Inflammatory macrophage (primary cell): ENCODE measurements at regions not wholly inside any gene's neighbourhood (a gene's known extent, or its start where the extent isn't known, plus 50 kb on each side); places are given as distances from the start of the nearest gene placed in this dataset.
"Not testable (repeated sequence)": the region's sequence is repeated elsewhere in the genome, so short reads cannot be mapped to it uniquely, and the experiment has no call there.

Experiments
- DNase-seq, 2 donors: peaks; one replicate each; pipeline ENCODE4 v3.0.0-alpha.2; 2020 to 2022

- no peak for DNase-seq
Observed at GRCh38 chr16:51524555-51525373, 373.7 kb upstream of the SALL1 start.

GRCh38 chr16:51524070-51524469 lies 373.0 kb upstream of the SALL1 start:
- DNase-seq: no peak

- no peak for DNase-seq
Observed at GRCh38 chr16:51523400-51523799, 372.3 kb upstream of the SALL1 start.

GRCh38 chr16:51522902-51523301 lies 371.8 kb upstream of the SALL1 start:
- no peak for DNase-seq

- DNase-seq: not testable (repeated sequence)
Observed at GRCh38 chr16:51516960-51517359, 365.9 kb upstream of the SALL1 start.

GRCh38 chr16:51510416-51510815 lies 359.3 kb upstream of the SALL1 start:
- no peak for DNase-seq

GRCh38 chr16:51509336-51509735 lies 358.3 kb upstream of the SALL1 start:
- DNase-seq: no peak

- DNase-seq: no peak
Observed at GRCh38 chr16:51508490-51509212, 357.6 kb upstream of the SALL1 start.

GRCh38 chr16:51507286-51507685 lies 356.2 kb upstream of the SALL1 start:
- DNase-seq: no peak

- no peak for DNase-seq
Observed at GRCh38 chr16:51500306-51500705, 349.2 kb upstream of the SALL1 start.

- no peak for DNase-seq
Observed at GRCh38 chr16:51497541-51498211, 346.6 kb upstream of the SALL1 start.

- DNase-seq: no peak
Observed at GRCh38 chr16:51490866-51491265, 339.8 kb upstream of the SALL1 start.

GRCh38 chr16:51487880-51488279 lies 336.8 kb upstream of the SALL1 start:
- DNase-seq: no peak

GRCh38 chr16:51474414-51475091 lies 323.5 kb upstream of the SALL1 start:
- DNase-seq: no peak

GRCh38 chr16:51473091-51473490 lies 322.0 kb upstream of the SALL1 start:
- no peak for DNase-seq

- DNase-seq: no peak
Observed at GRCh38 chr16:51470492-51470891, 319.4 kb upstream of the SALL1 start.

GRCh38 chr16:51464996-51465395 lies 313.9 kb upstream of the SALL1 start:
- no peak for DNase-seq

GRCh38 chr16:51461255-51461654 lies 310.2 kb upstream of the SALL1 start:
- DNase-seq: no peak

- DNase-seq: no peak
Observed at GRCh38 chr16:51458356-51459140, 307.5 kb upstream of the SALL1 start.

- no peak for DNase-seq
Observed at GRCh38 chr16:51457775-51458174, 306.7 kb upstream of the SALL1 start.

- no peak for DNase-seq
Observed at GRCh38 chr16:51455398-51455797, 304.3 kb upstream of the SALL1 start.

- no peak for DNase-seq
Observed at GRCh38 chr16:51453251-51453650, 302.2 kb upstream of the SALL1 start.
